Keratinocyte (primary cell): ENCODE measurements at regions not wholly inside any gene's neighbourhood (a gene's known extent, or its start where the extent isn't known, plus 50 kb on each side); places are given as distances from the start of the nearest gene placed in this dataset.
A peak's percentile ranks its signal among the peaks of the same experiment; 100 is the strongest.
"Not testable (repeated sequence)": the region's sequence is repeated elsewhere in the genome, so short reads cannot be mapped to it uniquely, and the experiment has no call there.

Source experiments
- DNase-seq: peaks from one replicate; pipeline ENCODE4 v3.0.0-alpha.2; 2011; ENCODE audit warnings: low read depth, missing footprints, low spot score
- FAIRE-seq: peaks from 2 replicates; lab custom pipeline; 2011; peaks lifted over from hg19 to GRCh38; lab: Jason Lieb, UNC
- H2AFZ ChIP-seq: 2 replicates; pipeline ENCODE4 v1.6.0; 2012; ENCODE audit warnings: low read length, control low read depth, inconsistent platforms; ENCODE audit not compliant: control insufficient read depth
- H3K27ac ChIP-seq: 2 replicates; pipeline ENCODE4 v1.5.1; 2011; ENCODE audit warnings: low read length; ENCODE audit not compliant: control insufficient read depth, insufficient read depth
- H3K27me3 ChIP-seq: 3 replicates; pipeline ENCODE4 v1.6.0; 2011; ENCODE audit warnings: low read length; ENCODE audit not compliant: control insufficient read depth, insufficient read depth; ENCODE audit errors: extremely low read depth
- H3K36me3 ChIP-seq, 2 experiments: 2 replicates in 1 of 2; 3 replicates in 1 of 2; pipeline ENCODE4 v1.5.1; 2011; ENCODE audit warnings: low read length in 2 of 2, mild to moderate bottlenecking in 1 of 2; ENCODE audit not compliant: control insufficient read depth in 2 of 2, insufficient read depth in 2 of 2; ENCODE audit errors: extremely low read depth in 1 of 2
- H3K4me1 ChIP-seq: 3 replicates; pipeline ENCODE4 v1.5.1; 2011; ENCODE audit warnings: low read length; ENCODE audit not compliant: control insufficient read depth, insufficient read depth; ENCODE audit errors: extremely low read depth
- H3K4me2 ChIP-seq: 3 replicates; pipeline ENCODE4 v1.6.0; 2011; ENCODE audit warnings: low read depth, low read length; ENCODE audit not compliant: control insufficient read depth, insufficient read depth; ENCODE audit errors: extremely low read depth
- H3K4me3 ChIP-seq, 3 experiments: fragments of 200-600 bp in 1 of 3; sonication (generic) in 1 of 3; 2 replicates in 2 of 3; 3 replicates in 1 of 3; pipeline ENCODE4 v1.5.1; 2011 to 2016; ENCODE audit warnings: low read length in 3 of 3, mild to moderate bottlenecking in 3 of 3, control low read depth in 2 of 3, inconsistent platforms in 1 of 3, low read depth in 1 of 3, mixed read lengths in 1 of 3, mixed run types in 1 of 3, moderate library complexity in 1 of 3; ENCODE audit not compliant: control insufficient read depth in 2 of 3, insufficient read depth in 2 of 3; ENCODE audit errors: extremely low read depth in 1 of 3
- H3K79me2 ChIP-seq: 2 replicates; pipeline ENCODE4 v1.6.0; 2012; ENCODE audit warnings: low read length; ENCODE audit not compliant: control insufficient read depth, insufficient read depth
- H3K9ac ChIP-seq: 3 replicates; pipeline ENCODE4 v1.6.0; 2011; ENCODE audit warnings: low read length; ENCODE audit not compliant: control insufficient read depth, insufficient read depth; ENCODE audit errors: extremely low read depth
- H3K9me1 ChIP-seq: 3 replicates; pipeline ENCODE4 v1.6.0; 2011; ENCODE audit warnings: low read length; ENCODE audit not compliant: control insufficient read depth, insufficient read depth; ENCODE audit errors: extremely low read depth
- H3K9me3 ChIP-seq: 2 replicates; pipeline ENCODE4 v1.5.1; 2012; ENCODE audit warnings: low read depth, low read length; ENCODE audit not compliant: control insufficient read depth
- H4K20me1 ChIP-seq: 3 replicates; pipeline ENCODE4 v1.6.0; 2011; ENCODE audit warnings: low read length; ENCODE audit not compliant: control insufficient read depth, insufficient read depth; ENCODE audit errors: extremely low read depth
- EZH2 ChIP-seq: IDR thresholded peaks from one replicate; pipeline ENCODE4 v1.6.1; 2012; ENCODE audit warnings: inconsistent platforms, mild to moderate bottlenecking, low read length, moderate library complexity
- dilution Hi-C: fragments of 300-500 bp; cut with MboI; formaldehyde crosslinking; loops from one replicate; pipeline ENCODE4 v1.7.0; 2020; ENCODE audit warnings: low sequenced_read_pairs; ENCODE audit not compliant: extremely low pct_ligation_motif_present
- TF ChIP-seq, protein P1 (sequence below), 3 experiments: IDR thresholded peaks in 1 of 3; conservative IDR thresholded peaks in 1 of 3; optimal IDR thresholded peaks in 1 of 3; 2 replicates in 2 of 3; 3 replicates in 1 of 3; pipeline versions ENCODE3 to v1.5.1; 2011; ENCODE audit warnings: low read length in 3 of 3, mild to moderate bottlenecking in 3 of 3, moderate library complexity in 2 of 3, control low read depth in 1 of 3, inconsistent platforms in 1 of 3; ENCODE audit not compliant: insufficient read depth in 2 of 3; ENCODE audit errors: extremely low read depth in 1 of 3

- Histone ChIP-seq H3K9me1 (no peaks in the 10 kb centered on the region), H3K4me3 (no peak overlapping the region), H4K20me1 (no peaks in the 10 kb centered on the region), H3K79me2 (no peaks in the 10 kb centered on the region), H3K4me2 (peak overlapping the region; percentile 58), H3K27ac (no peak overlapping the region), H3K4me1 (peaks cover 4% of the 10 kb centered on the region), H2AFZ (peak overlapping the region; percentile 51), H3K36me3 (no peaks in the 10 kb centered on the region), H3K9ac (no peak overlapping the region), H3K9me3 (no peaks in the 10 kb centered on the region), H3K27me3 (no peaks in the 10 kb centered on the region)
- dilution Hi-C loops, result loop anchor here (25.0 kb wide), 1 partner anchor 354 kb away; no protein-coding TSS in a partner anchor
- no peak for TF ChIP-seq EZH2
- TF ChIP-seq, protein P1, sequence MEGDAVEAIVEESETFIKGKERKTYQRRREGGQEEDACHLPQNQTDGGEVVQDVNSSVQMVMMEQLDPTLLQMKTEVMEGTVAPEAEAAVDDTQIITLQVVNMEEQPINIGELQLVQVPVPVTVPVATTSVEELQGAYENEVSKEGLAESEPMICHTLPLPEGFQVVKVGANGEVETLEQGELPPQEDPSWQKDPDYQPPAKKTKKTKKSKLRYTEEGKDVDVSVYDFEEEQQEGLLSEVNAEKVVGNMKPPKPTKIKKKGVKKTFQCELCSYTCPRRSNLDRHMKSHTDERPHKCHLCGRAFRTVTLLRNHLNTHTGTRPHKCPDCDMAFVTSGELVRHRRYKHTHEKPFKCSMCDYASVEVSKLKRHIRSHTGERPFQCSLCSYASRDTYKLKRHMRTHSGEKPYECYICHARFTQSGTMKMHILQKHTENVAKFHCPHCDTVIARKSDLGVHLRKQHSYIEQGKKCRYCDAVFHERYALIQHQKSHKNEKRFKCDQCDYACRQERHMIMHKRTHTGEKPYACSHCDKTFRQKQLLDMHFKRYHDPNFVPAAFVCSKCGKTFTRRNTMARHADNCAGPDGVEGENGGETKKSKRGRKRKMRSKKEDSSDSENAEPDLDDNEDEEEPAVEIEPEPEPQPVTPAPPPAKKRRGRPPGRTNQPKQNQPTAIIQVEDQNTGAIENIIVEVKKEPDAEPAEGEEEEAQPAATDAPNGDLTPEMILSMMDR (optimal IDR thresholded peaks at IDR 0.05 in 1 of 3, IDR thresholded peaks at IDR 0.05 in 1 of 3, conservative IDR thresholded peaks at IDR 0.05 in 1 of 3; ENCODE audit: extremely low read depth in 1 of 3, insufficient read depth in 2 of 3, low read length in 3 of 3), result peak; percentile 87 to 91 (median 88)
- peak; percentile 52 for FAIRE-seq
- no peak for DNase-seq
These were observed 107.2 kb upstream of the FOXA2 start for GRCh38 chr20:22691369-22692118.

GRCh38 chr20:22692119-22692475 lies 107.7 kb upstream of the FOXA2 start:
- Histone ChIP-seq H3K4me3 (no peak overlapping the region), H3K36me3 (no peaks in the 10 kb centered on the region), H3K27ac (no peak overlapping the region), H3K27me3 (no peaks in the 10 kb centered on the region), H4K20me1 (no peaks in the 10 kb centered on the region), H3K4me2 (peak overlapping the region; percentile 58), H3K9me3 (no peaks in the 10 kb centered on the region), H3K9ac (no peak overlapping the region), H2AFZ (peak overlapping the region; percentile 51), H3K4me1 (peaks cover 4% of the 10 kb centered on the region), H3K9me1 (no peaks in the 10 kb centered on the region), H3K79me2 (no peaks in the 10 kb centered on the region)
- FAIRE-seq (no peak), DNase-seq (no peak)
- TF ChIP-seq EZH2, result no peak
- TF ChIP-seq, protein P1 (optimal IDR thresholded peaks at IDR 0.05 in 1 of 3, IDR thresholded peaks at IDR 0.05 in 1 of 3, conservative IDR thresholded peaks at IDR 0.05 in 1 of 3; ENCODE audit: extremely low read depth in 1 of 3, insufficient read depth in 2 of 3, low read length in 3 of 3), result no peak
- dilution Hi-C loops, result loop anchor here (25.0 kb wide), 1 partner anchor 355 kb away; no protein-coding TSS in a partner anchor

GRCh38 chr20:22692620-22693019 lies 108.2 kb upstream of the FOXA2 start:
- not testable (repeated sequence) for H3K9ac ChIP-seq, H3K27ac ChIP-seq, H3K4me3 ChIP-seq, H3K79me2 ChIP-seq, FAIRE-seq, H3K9me1 ChIP-seq, H3K9me3 ChIP-seq, H3K4me2 ChIP-seq, DNase-seq, H3K27me3 ChIP-seq, H2AFZ ChIP-seq, H3K4me1 ChIP-seq, H3K36me3 ChIP-seq, H4K20me1 ChIP-seq
- dilution Hi-C loops, result loop anchor here (25.0 kb wide), 1 partner anchor 355 kb away; no protein-coding TSS in a partner anchor
